ENCODE measurements at regions not wholly inside any gene's neighbourhood (a gene's known extent, or its start where the extent isn't known, plus 50 kb on each side); places are given as distances from the start of the nearest gene placed in this dataset.

DNA sequence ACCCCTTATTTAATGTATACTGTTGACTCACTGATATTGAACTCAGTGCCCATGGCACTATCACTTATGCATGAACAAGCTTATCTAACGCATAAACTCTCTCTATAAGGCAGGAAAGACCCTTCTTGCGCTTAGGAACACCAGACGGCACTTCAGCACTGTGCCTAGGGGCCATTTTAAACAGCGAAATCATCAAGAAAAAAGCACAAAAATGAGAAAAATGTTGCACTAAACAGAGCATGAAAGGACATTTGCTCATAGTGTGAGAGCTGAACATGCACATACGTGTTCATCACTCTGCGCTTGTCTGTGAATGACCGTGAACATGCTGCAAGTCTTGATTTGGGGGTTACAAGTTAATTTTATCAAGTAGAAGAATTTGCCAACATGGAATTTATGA lies 109.6 kb downstream of the WDR11 start:
- no peak overlapping the region for H3K4me3 ChIP-seq
- H3K27ac ChIP-seq, result no peak overlapping the region
- no peaks in the 10 kb centered on the region; the same call in 1 of the 2 replicates for H3K27me3 ChIP-seq (replicated peaks)
- no peaks in the 10 kb centered on the region for H3K4me1 ChIP-seq (replicated peaks)
- H3K9me3 ChIP-seq (replicated peaks), result no peaks in the 10 kb centered on the region; the same call in none of the 2 replicates
- no peak for DNase-seq (ENCODE audit: low read depth in 1 of 2, low spot score in 2 of 2)
- no peaks in the 10 kb centered on the region for H3K36me3 ChIP-seq

GRCh38 chr10:120961795-120962755 lies 110.9 kb downstream of the WDR11 start:
- Histone ChIP-seq H3K27me3 (replicated peaks) (no peaks in the 10 kb centered on the region), H3K27ac (no peak overlapping the region), H3K9me3 (replicated peaks) (no peaks in the 10 kb centered on the region; the same call in none of the 2 replicates), H3K4me1 (replicated peaks) (no peaks in the 10 kb centered on the region), H3K4me3 (no peak overlapping the region), H3K36me3 (no peaks in the 10 kb centered on the region)
- DNase-seq (ENCODE audit: low read depth in 1 of 2, low spot score in 2 of 2), result no peak

- Histone ChIP-seq H3K27me3 (replicated peaks) (no peaks in the 10 kb centered on the region), H3K4me1 (replicated peaks) (no peaks in the 10 kb centered on the region), H3K27ac (no peak overlapping the region), H3K4me3 (no peak overlapping the region), H3K9me3 (replicated peaks) (no peaks in the 10 kb centered on the region; the same call in 1 of the 2 replicates), H3K36me3 (no peaks in the 10 kb centered on the region)
- no peak for DNase-seq (ENCODE audit: low read depth in 1 of 2, low spot score in 2 of 2)
Observed at GRCh38 chr10:120962756-120963593, 111.8 kb downstream of the WDR11 start.

DNA sequence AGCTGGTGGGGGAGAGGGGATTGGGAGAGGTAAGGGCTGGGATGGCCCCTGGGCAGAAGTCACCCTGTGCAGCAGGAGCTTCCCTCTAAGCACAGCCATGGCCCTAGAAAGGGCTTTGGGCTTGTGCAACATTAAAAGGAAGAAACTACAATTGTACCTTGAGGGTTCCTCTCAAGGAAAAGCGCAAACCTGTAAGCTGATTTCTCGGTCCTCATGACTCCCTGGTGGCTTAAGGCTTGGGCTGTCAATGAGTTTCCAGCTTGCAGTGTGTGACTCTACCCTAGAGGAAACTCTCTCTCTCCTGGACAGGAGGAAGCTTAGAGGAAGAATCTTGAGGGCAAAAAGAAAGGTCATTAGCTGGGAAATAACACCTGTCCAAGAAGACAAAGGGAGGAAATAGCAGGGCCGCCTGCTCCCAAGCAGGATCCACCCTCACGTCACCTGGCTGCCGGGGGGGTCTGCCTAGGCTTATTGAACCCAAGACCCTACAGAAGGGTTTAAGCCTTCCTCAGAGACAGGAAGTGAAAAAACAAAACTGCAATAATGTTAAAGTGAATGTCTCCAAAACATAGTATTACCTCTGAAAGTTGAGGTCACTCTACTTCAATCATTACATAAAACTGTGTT lies 112.5 kb downstream of the WDR11 start:
- no peak for DNase-seq (ENCODE audit: low read depth in 1 of 2, low spot score in 2 of 2)
- no peaks in the 10 kb centered on the region for H3K27me3 ChIP-seq (replicated peaks)
- H3K4me3 ChIP-seq, result no peak overlapping the region
- no peaks in the 10 kb centered on the region for H3K4me1 ChIP-seq (replicated peaks)
- H3K36me3 ChIP-seq, result no peaks in the 10 kb centered on the region
- H3K27ac ChIP-seq, result no peak overlapping the region
- H3K9me3 ChIP-seq (replicated peaks), result no peaks in the 10 kb centered on the region; the same call in 1 of the 2 replicates

GRCh38 chr10:120966657-120967045 lies 115.5 kb downstream of the WDR11 start:
- Histone ChIP-seq H3K4me1 (replicated peaks) (no peaks in the 10 kb centered on the region), H3K27ac (no peak overlapping the region), H3K4me3 (no peak overlapping the region), H3K27me3 (replicated peaks) (no peaks in the 10 kb centered on the region), H3K36me3 (no peaks in the 10 kb centered on the region), H3K9me3 (replicated peaks) (no peaks in the 10 kb centered on the region)
- no peak for DNase-seq (ENCODE audit: low read depth in 1 of 2, low spot score in 2 of 2)

GRCh38 chr10:120969219-120969645 lies 118.1 kb downstream of the WDR11 start:
- Histone ChIP-seq H3K4me3 (no peak overlapping the region), H3K27ac (no peak overlapping the region), H3K27me3 (replicated peaks) (no peaks in the 10 kb centered on the region), H3K9me3 (replicated peaks) (no peaks in the 10 kb centered on the region), H3K4me1 (replicated peaks) (no peaks in the 10 kb centered on the region), H3K36me3 (no peaks in the 10 kb centered on the region)
- DNase-seq (ENCODE audit: low read depth in 1 of 2, low spot score in 2 of 2), result no peak

GRCh38 chr10:120970595-120971529 lies 119.7 kb downstream of the WDR11 start:
- no peak overlapping the region for H3K27ac ChIP-seq
- no peaks in the 10 kb centered on the region for H3K9me3 ChIP-seq (replicated peaks)
- H3K4me3 ChIP-seq, result no peak overlapping the region
- no peak for DNase-seq (ENCODE audit: low read depth in 1 of 2, low spot score in 2 of 2)
- no peaks in the 10 kb centered on the region for H3K36me3 ChIP-seq
- H3K4me1 ChIP-seq (replicated peaks), result no peaks in the 10 kb centered on the region
- H3K27me3 ChIP-seq (replicated peaks), result no peaks in the 10 kb centered on the region

DNA sequence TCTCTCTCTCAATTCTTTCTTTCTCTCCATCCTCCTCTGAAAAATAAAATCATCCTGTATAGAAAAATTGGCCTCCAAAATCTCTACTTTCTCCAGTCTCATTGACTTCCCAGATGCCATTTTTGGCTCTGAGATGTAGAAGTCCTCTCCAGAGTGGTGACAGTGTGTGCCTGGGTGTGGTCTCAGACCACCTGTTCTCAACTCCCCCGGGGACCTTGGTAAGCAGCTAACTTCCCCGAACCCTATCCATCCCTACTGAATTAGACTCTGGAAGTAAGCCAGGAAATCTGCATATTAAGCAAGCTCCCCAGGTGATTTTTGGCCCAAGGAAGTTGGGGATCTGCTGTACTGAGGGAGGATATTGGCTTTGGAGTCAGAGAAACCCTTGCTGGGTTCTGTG lies 120.5 kb downstream of the WDR11 start:
- no peak for DNase-seq (ENCODE audit: low read depth in 1 of 2, low spot score in 2 of 2)
- no peaks in the 10 kb centered on the region for H3K9me3 ChIP-seq (replicated peaks)
- no peaks in the 10 kb centered on the region for H3K4me1 ChIP-seq (replicated peaks)
- no peaks in the 10 kb centered on the region for H3K27me3 ChIP-seq (replicated peaks)
- H3K4me3 ChIP-seq, result no peak overlapping the region
- no peak overlapping the region for H3K27ac ChIP-seq
- no peaks in the 10 kb centered on the region for H3K36me3 ChIP-seq

GRCh38 chr10:120972259-120972658 lies 121.1 kb downstream of the WDR11 start:
- no peaks in the 10 kb centered on the region for H3K4me1 ChIP-seq (replicated peaks)
- H3K27me3 ChIP-seq (replicated peaks), result no peaks in the 10 kb centered on the region
- H3K27ac ChIP-seq, result no peak overlapping the region
- H3K4me3 ChIP-seq, result no peak overlapping the region
- no peak for DNase-seq (ENCODE audit: low read depth in 1 of 2, low spot score in 2 of 2)
- H3K9me3 ChIP-seq (replicated peaks), result no peaks in the 10 kb centered on the region
- no peaks in the 10 kb centered on the region for H3K36me3 ChIP-seq

DNA sequence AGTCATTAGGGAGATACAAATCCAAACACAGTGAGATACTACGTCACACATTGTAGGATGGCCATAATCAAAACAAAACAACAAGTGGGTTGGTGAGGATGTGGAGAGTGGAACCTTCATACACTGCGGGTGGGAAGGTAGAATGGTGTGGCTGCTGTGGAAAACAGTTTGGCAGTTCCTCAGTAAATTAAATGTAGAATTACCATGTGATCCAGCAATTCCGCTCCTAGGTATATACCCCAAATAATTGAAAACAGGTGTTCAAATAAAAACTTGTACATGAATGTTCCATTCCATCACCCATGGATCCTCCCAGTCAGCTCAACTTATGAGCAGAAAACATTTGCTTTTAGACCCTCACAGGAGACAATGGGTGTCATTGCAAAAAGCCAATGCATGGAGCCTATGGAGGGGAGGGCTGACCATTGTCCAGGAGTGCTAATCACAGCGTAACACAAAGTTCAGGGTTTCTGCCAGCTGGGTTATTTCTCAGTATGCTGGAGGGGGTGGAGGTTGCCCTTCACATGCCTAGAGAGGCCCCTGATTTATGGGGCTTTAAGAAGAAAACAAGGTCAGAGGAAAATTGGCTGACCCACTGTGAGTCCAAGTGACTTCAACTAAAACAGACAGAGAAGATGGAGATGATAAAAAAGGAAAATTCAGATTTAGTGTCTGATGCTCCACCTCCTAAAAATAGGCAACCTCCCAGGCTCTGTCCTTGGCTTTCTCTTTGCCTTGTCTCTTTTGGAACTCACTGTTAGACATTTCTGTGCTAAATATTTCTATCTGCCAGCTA lies 124.1 kb downstream of the WDR11 start:
- H3K4me1 ChIP-seq (replicated peaks), result no peaks in the 10 kb centered on the region
- no peak overlapping the region for H3K27ac ChIP-seq
- no peaks in the 10 kb centered on the region for H3K9me3 ChIP-seq (replicated peaks)
- H3K4me3 ChIP-seq, result no peak overlapping the region
- no peaks in the 10 kb centered on the region for H3K36me3 ChIP-seq
- H3K27me3 ChIP-seq (replicated peaks), result no peaks in the 10 kb centered on the region
- no peak for DNase-seq (ENCODE audit: low read depth in 1 of 2, low spot score in 2 of 2)

- DNase-seq (ENCODE audit: low read depth in 1 of 2, low spot score in 2 of 2), result no peak
- Histone ChIP-seq H3K4me1 (replicated peaks) (no peaks in the 10 kb centered on the region), H3K9me3 (replicated peaks) (no peaks in the 10 kb centered on the region)
Observed at GRCh38 chr10:120975868-120976225, 124.7 kb downstream of the WDR11 start.

GRCh38 chr10:120977897-120978296 lies 126.7 kb downstream of the WDR11 start:
- H3K4me3 ChIP-seq, result no peak overlapping the region
- H3K27ac ChIP-seq, result no peak overlapping the region
- H3K4me1 ChIP-seq (replicated peaks), result no peaks in the 10 kb centered on the region
- no peaks in the 10 kb centered on the region for H3K9me3 ChIP-seq (replicated peaks)
- H3K36me3 ChIP-seq, result no peaks in the 10 kb centered on the region
- DNase-seq (ENCODE audit: low read depth in 1 of 2, low spot score in 2 of 2), result no peak
- no peaks in the 10 kb centered on the region for H3K27me3 ChIP-seq (replicated peaks)

More at GRCh38 chr10:120975868-120976225, 124.7 kb downstream of the WDR11 start:
- no peak overlapping the region for H3K4me3 ChIP-seq
- no peaks in the 10 kb centered on the region for H3K27me3 ChIP-seq (replicated peaks)
- H3K36me3 ChIP-seq, result no peaks in the 10 kb centered on the region
- H3K27ac ChIP-seq, result no peak overlapping the region

All from SJSA1 (cell line).